DMS153 treated with DMSO at 0.1 percent for 48 hours (cell line): ENCODE measurements at regions not wholly inside any gene's neighbourhood (a gene's known extent, or its start where the extent isn't known, plus 50 kb on each side); places are given as distances from the start of the nearest gene placed in this dataset.
"Not testable (repeated sequence)": the region's sequence is repeated elsewhere in the genome, so short reads cannot be mapped to it uniquely, and the experiment has no call there.

Experiments
- DNase-seq: peaks from one replicate; lab custom pipeline; 2025; ENCODE audit not compliant: unreplicated experiment; lab: John Stamatoyannopoulos, UW

GRCh38 chr6:167748458-167749379 lies 78.0 kb upstream of the AFDN start:
- DNase-seq, result no peak

GRCh38 chr6:167750956-167751358 lies 75.8 kb upstream of the AFDN start:
- peak; percentile 57 for DNase-seq

GRCh38 chr6:167751579-167752115 lies 75.1 kb upstream of the AFDN start:
- DNase-seq, result no peak

GRCh38 chr6:167753281-167753680 lies 73.4 kb upstream of the AFDN start:
- DNase-seq, result not testable (repeated sequence)

GRCh38 chr6:167754691-167755090 lies 72.0 kb upstream of the AFDN start:
- DNase-seq, result no peak

GRCh38 chr6:167755461-167755860 lies 71.2 kb upstream of the AFDN start:
- DNase-seq, result no peak

- DNase-seq, result no peak
Observed at GRCh38 chr6:167756597-167756996, 70.1 kb upstream of the AFDN start.

GRCh38 chr6:167757249-167757648 lies 69.5 kb upstream of the AFDN start:
- DNase-seq, result no peak

- no peak for DNase-seq
Observed at GRCh38 chr6:167757821-167758220, 68.9 kb upstream of the AFDN start.

GRCh38 chr6:167758309-167759023 lies 68.2 kb upstream of the AFDN start:
- DNase-seq, result no peak

- no peak for DNase-seq
Observed at GRCh38 chr6:167759206-167759605, 67.5 kb upstream of the AFDN start.

GRCh38 chr6:167759912-167760311 lies 66.8 kb upstream of the AFDN start:
- no peak for DNase-seq

GRCh38 chr6:167760979-167761793 lies 65.5 kb upstream of the AFDN start:
- no peak for DNase-seq

- no peak for DNase-seq
Observed at GRCh38 chr6:167761794-167762258, 64.9 kb upstream of the AFDN start.

- DNase-seq, result no peak
Observed at GRCh38 chr6:167762259-167762962, 64.3 kb upstream of the AFDN start.

GRCh38 chr6:167763056-167763944 lies 63.4 kb upstream of the AFDN start:
- no peak for DNase-seq

- DNase-seq, result no peak
Observed at GRCh38 chr6:167764215-167764614, 62.5 kb upstream of the AFDN start.

- DNase-seq, result no peak
Observed at GRCh38 chr6:167764713-167765479, 61.8 kb upstream of the AFDN start.
